ENCODE measurements at regions not wholly inside any gene's neighbourhood (a gene's known extent, or its start where the extent isn't known, plus 50 kb on each side); places are given as distances from the start of the nearest gene placed in this dataset.

DNA sequence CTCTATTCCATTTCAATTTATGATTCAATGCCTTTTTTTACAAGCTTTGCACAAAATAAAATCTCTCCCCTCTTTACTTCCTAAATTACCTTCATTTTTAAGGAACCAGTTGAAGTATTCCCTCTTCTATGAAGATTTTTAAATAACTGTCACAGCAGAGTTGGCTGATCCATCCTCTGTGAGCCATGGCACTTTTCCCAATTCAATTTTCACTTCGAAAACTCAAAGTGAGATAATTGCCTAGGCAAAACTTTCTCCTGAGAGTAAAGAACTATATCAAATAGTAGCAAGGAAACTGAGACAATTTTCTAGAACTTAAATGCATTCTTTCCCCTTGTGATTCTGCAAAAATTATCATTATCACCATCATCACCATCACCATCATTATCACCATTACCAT, 259.9 kb upstream of the ARHGAP20 start:
- Histone ChIP-seq H3K36me3 (no peaks in the 10 kb centered on the region), H3K27ac (no peak overlapping the region), H3K4me3 (replicated peaks in 1 of 3) (no peak overlapping the region), H3K27me3 (no peaks in the 10 kb centered on the region), H3K9me3 (no peaks in the 10 kb centered on the region), H3K4me1 (no peaks in the 10 kb centered on the region)
- TF ChIP-seq POLR2A (IDR thresholded peaks at IDR 0.05) = no peak
- TF ChIP-seq, protein P1, sequence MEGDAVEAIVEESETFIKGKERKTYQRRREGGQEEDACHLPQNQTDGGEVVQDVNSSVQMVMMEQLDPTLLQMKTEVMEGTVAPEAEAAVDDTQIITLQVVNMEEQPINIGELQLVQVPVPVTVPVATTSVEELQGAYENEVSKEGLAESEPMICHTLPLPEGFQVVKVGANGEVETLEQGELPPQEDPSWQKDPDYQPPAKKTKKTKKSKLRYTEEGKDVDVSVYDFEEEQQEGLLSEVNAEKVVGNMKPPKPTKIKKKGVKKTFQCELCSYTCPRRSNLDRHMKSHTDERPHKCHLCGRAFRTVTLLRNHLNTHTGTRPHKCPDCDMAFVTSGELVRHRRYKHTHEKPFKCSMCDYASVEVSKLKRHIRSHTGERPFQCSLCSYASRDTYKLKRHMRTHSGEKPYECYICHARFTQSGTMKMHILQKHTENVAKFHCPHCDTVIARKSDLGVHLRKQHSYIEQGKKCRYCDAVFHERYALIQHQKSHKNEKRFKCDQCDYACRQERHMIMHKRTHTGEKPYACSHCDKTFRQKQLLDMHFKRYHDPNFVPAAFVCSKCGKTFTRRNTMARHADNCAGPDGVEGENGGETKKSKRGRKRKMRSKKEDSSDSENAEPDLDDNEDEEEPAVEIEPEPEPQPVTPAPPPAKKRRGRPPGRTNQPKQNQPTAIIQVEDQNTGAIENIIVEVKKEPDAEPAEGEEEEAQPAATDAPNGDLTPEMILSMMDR (IDR thresholded peaks at IDR 0.05) = no peak
- WGBS, 2 donors = 89 to 93% methylated on average over 1 of the region's 1 CpG
- DNase-seq = no peak
- intact Hi-C loops (cut with DNase I) = no loop called here

DNA sequence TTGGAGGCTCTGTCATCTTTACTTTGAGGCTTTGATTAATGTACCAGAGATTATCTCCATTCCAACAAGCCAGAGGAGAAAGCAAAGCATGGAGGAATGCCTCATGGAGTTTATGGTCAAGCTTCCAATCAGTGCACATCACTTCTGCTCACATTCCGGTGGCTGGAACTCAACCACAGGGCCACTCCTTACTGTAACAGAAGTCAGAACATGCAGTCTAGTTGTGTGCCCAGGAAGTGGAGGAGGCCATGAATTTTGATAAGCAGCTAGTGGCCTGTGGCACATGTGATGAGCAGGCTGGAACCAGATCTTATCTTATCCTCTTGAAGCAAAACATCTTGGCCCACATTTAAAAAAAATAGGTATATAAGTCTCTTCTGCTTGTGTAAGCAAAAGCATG, 258.9 kb upstream of the ARHGAP20 start:
- Histone ChIP-seq H3K4me3 (replicated peaks in 1 of 3) (no peak overlapping the region), H3K27me3 (no peaks in the 10 kb centered on the region), H3K36me3 (no peaks in the 10 kb centered on the region), H3K9me3 (no peaks in the 10 kb centered on the region), H3K27ac (no peak overlapping the region), H3K4me1 (no peaks in the 10 kb centered on the region)
- TF ChIP-seq, protein P1 (IDR thresholded peaks at IDR 0.05) = no peak
- no peak for TF ChIP-seq POLR2A (IDR thresholded peaks at IDR 0.05)
- DNase-seq = no peak
- intact Hi-C loops (cut with DNase I) = no loop called here
- WGBS, 2 donors = 82 to 94% methylated on average over 1 of the region's 1 CpG

DNA sequence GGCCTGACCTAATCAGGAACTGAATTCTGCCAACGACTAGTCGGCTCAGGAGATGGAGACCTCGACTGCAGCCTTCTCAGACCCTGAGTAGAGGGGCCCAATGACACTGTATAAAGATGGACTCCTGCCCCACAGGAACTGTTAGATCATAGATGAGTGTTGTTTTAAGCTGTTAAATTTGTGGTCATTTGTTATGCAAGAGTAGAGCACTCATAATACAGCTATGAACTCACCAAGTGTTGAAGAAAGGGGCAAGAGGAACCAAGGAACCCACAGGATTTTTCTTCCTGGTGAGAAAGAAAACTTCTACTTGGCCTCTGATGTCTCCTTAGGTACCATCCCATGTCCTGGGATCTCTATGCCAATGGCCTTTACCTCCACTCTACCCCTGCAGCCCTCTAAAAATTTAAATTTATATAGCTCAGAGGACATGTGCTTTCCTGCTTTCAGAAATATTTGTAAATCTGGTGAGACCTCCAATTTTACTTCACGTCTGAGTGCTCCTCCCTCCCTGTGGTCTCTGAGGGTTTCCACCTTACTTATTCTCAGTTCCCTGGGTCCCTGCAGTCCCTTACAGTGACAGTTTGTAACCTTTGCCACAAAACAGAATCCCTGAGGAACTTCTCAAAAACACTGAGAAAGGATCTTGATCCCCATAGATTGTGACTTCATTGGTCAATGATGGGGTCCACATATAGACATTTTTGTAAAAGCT, 256.3 kb upstream of the ARHGAP20 start:
- 86 to 88% methylated on average over 4 of the region's 4 CpGs for WGBS, 2 donors
- Histone ChIP-seq H3K27ac (no peak overlapping the region), H3K36me3 (no peaks in the 10 kb centered on the region), H3K9me3 (no peaks in the 10 kb centered on the region), H3K4me1 (no peaks in the 10 kb centered on the region), H3K27me3 (no peaks in the 10 kb centered on the region), H3K4me3 (replicated peaks in 1 of 3) (no peak overlapping the region)
- TF ChIP-seq POLR2A (IDR thresholded peaks at IDR 0.05) = no peak
- TF ChIP-seq, protein P1 (IDR thresholded peaks at IDR 0.05) = no peak
- DNase-seq = no peak
- intact Hi-C loops (cut with DNase I) = no loop called here

DNA sequence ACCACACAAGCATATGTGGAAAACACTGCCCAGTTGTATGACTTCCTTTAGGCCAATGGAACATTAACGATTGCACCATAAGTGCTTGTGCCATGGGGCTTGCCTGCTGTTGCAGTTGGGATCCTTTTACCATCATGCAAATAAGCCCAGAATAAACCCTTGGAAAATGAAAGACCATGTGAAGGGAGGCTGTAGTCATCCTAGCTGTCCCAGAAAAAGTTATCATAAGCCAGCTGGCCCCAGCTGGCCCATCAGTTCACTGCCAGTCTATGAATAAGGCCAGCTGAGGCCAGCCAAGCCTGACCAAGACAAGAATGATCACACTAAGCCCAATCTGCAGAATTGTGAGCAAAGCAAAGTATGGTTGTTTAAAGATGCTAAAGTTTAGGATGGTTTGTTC, 253.9 kb upstream of the ARHGAP20 start:
- no peak overlapping the region for H3K27ac ChIP-seq
- H3K4me3 ChIP-seq (replicated peaks in 1 of 3) = no peak overlapping the region
- H3K36me3 ChIP-seq = no peaks in the 10 kb centered on the region
- 87 to 95% methylated on average over 1 of the region's 1 CpG for WGBS, 2 donors
- no peaks in the 10 kb centered on the region for H3K27me3 ChIP-seq
- no peak for DNase-seq
- H3K4me1 ChIP-seq = no peaks in the 10 kb centered on the region
- intact Hi-C loops (cut with DNase I) = no loop called here
- TF ChIP-seq, protein P1 (IDR thresholded peaks at IDR 0.05) = no peak
- TF ChIP-seq POLR2A (IDR thresholded peaks at IDR 0.05) = no peak
- H3K9me3 ChIP-seq = no peaks in the 10 kb centered on the region

DNA sequence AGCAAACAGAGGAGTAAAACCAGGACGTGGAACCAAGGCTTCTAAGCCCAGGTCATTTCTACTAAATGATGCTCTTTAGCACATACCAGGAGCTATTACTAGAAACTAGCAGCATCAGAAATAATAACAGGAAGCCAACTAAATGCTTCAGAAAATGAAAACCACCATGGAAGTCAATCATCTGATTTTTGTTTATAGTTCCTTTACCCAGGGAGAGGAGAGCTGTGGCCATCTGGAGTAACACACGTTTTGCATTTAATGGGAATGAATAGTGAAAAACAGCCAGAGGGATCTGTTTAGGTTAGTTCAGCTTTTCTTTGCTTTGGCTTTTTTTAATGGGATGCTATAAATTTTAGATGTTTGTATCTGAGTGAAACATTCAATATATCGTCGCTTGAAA, 250.7 kb upstream of the ARHGAP20 start:
- Histone ChIP-seq H3K27ac (no peak overlapping the region), H3K27me3 (no peaks in the 10 kb centered on the region), H3K9me3 (no peaks in the 10 kb centered on the region), H3K4me1 (no peaks in the 10 kb centered on the region), H3K36me3 (no peaks in the 10 kb centered on the region), H3K4me3 (replicated peaks in 1 of 3) (no peak overlapping the region)
- intact Hi-C loops (cut with DNase I) = no loop called here
- no peak for DNase-seq
- WGBS, 2 donors = 79 to 85% methylated on average over 4 of the region's 4 CpGs
- TF ChIP-seq, protein P1 (IDR thresholded peaks at IDR 0.05) = no peak
- TF ChIP-seq POLR2A (IDR thresholded peaks at IDR 0.05) = no peak

Measured in thyroid gland (tissue), 4 donors.